Panc1 (cell line): ENCODE measurements at regions not wholly inside any gene's neighbourhood (a gene's known extent, or its start where the extent isn't known, plus 50 kb on each side); places are given as distances from the start of the nearest gene placed in this dataset.

ENCODE experiments used
- POLR2AphosphoS5 ChIP-seq: IDR thresholded peaks from 2 replicates; pipeline ENCODE4 v1.6.1; 2012; ENCODE audit warnings: mild to moderate bottlenecking, low read depth, low read length, moderate library complexity
- SIN3A ChIP-seq: IDR thresholded peaks from 2 replicates; pipeline ENCODE4 v1.6.1; 2012; ENCODE audit warnings: low read depth, mild to moderate bottlenecking, low read length, moderate library complexity, borderline replicate concordance; ENCODE audit not compliant: insufficient read depth
- TCF7L2 ChIP-seq: IDR thresholded peaks from 2 replicates; pipeline ENCODE4 v1.6.1; 2011; ENCODE audit warnings: mild to moderate bottlenecking, low read depth, low read length, inconsistent platforms
- TF ChIP-seq, protein P1 (sequence below): fragments of 450-650 bp; IDR thresholded peaks from 2 replicates; pipeline ENCODE4 v1.5.1; 2017; ENCODE audit warnings: mild to moderate bottlenecking

DNA sequence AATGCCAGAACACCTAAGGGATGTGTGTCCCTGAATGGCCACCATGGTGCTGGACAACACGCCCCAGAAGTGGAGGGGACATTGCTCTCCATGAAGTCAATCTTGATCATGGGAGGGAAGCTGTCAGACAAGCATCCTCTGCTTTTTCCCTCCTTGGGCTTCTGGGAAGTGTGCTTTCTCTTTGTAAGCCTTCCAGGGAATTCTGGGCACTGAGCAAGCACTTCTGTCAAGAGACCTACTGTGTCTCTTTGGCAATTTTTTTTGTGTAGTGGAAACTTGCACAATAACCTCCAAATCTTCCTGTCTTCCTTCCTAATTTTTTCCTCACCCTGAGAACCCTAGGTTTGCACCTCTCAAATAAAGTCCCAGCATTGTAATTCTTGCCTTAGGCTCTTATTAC lies 132.0 kb downstream of the SEC61B start:
- no peak for TF ChIP-seq POLR2AphosphoS5
- TF ChIP-seq, protein P1, sequence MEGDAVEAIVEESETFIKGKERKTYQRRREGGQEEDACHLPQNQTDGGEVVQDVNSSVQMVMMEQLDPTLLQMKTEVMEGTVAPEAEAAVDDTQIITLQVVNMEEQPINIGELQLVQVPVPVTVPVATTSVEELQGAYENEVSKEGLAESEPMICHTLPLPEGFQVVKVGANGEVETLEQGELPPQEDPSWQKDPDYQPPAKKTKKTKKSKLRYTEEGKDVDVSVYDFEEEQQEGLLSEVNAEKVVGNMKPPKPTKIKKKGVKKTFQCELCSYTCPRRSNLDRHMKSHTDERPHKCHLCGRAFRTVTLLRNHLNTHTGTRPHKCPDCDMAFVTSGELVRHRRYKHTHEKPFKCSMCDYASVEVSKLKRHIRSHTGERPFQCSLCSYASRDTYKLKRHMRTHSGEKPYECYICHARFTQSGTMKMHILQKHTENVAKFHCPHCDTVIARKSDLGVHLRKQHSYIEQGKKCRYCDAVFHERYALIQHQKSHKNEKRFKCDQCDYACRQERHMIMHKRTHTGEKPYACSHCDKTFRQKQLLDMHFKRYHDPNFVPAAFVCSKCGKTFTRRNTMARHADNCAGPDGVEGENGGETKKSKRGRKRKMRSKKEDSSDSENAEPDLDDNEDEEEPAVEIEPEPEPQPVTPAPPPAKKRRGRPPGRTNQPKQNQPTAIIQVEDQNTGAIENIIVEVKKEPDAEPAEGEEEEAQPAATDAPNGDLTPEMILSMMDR: no peak
- TF ChIP-seq SIN3A: no peak
- TF ChIP-seq TCF7L2: no peak
